Liver (tissue), 8 donors: ENCODE measurements at regions not wholly inside any gene's neighbourhood (a gene's known extent, or its start where the extent isn't known, plus 50 kb on each side); places are given as distances from the start of the nearest gene placed in this dataset.

ENCODE experiments used
- DNase-seq: peaks from one replicate; pipeline ENCODE4 v3.0.0-alpha.2; 2017; ENCODE audit warnings: low spot score
- H3K27ac ChIP-seq, 2 donors: one replicate each; pipeline ENCODE4 v1.7.0; 2013; ENCODE audit warnings: inconsistent platforms in 2 of 2, low read length in 2 of 2, control low read depth in 1 of 2, low read depth in 1 of 2, mild to moderate bottlenecking in 1 of 2
- H3K27me3 ChIP-seq, 4 donors: one replicate each; pipeline versions ENCODE4 v1.6.1 to v1.7.0; 2013; ENCODE audit warnings: low read length in 3 of 4, inconsistent platforms in 1 of 4, mild to moderate bottlenecking in 1 of 4, moderate library complexity in 1 of 4; ENCODE audit not compliant: control insufficient read depth in 4 of 4, insufficient read depth in 4 of 4
- H3K36me3 ChIP-seq, 4 donors: one replicate each; pipeline versions ENCODE4 v1.6.1 to v1.7.0; 2013; ENCODE audit warnings: low read length in 3 of 4, mild to moderate bottlenecking in 3 of 4, low read depth in 1 of 4, moderate library complexity in 1 of 4; ENCODE audit not compliant: control insufficient read depth in 4 of 4, insufficient read depth in 3 of 4
- H3K4me1 ChIP-seq, 4 donors: one replicate each; pipeline versions ENCODE4 v1.6.1 to v1.7.0; 2013; ENCODE audit warnings: low read length in 3 of 4, mild to moderate bottlenecking in 3 of 4, moderate library complexity in 1 of 4; ENCODE audit not compliant: control insufficient read depth in 4 of 4, insufficient read depth in 4 of 4
- H3K4me3 ChIP-seq, 3 donors: one replicate each; pipeline versions ENCODE4 v1.6.1 to v1.7.0; 2013; ENCODE audit warnings: low read length in 3 of 3, control low read depth in 1 of 3, low read depth in 1 of 3, mild to moderate bottlenecking in 1 of 3
- H3K9ac ChIP-seq, 2 donors: one replicate each; pipeline ENCODE4 v1.7.0; 2013; ENCODE audit warnings: low read length in 2 of 2, mild to moderate bottlenecking in 2 of 2, moderate library complexity in 2 of 2, control low read depth in 1 of 2, low read depth in 1 of 2
- H3K9me3 ChIP-seq, 4 donors: one replicate each; pipeline versions ENCODE4 v1.6.1 to v1.7.0; 2013; ENCODE audit warnings: low read length in 3 of 4; ENCODE audit not compliant: control insufficient read depth in 4 of 4
- EGR1 ChIP-seq, 2 donors: IDR thresholded peaks; 2 replicates each; pipeline ENCODE4 v1.6.1; 2016 to 2018; ENCODE audit warnings: antibody characterized with exemption in 2 of 2, low read depth in 2 of 2
- FOXA1 ChIP-seq: IDR thresholded peaks from 2 replicates; pipeline ENCODE4 v1.6.1; 2016; ENCODE audit warnings: antibody characterized with exemption
- FOXA2 ChIP-seq: IDR thresholded peaks from 2 replicates; pipeline ENCODE4 v1.6.1; 2016; ENCODE audit warnings: antibody characterized with exemption
- GABPA ChIP-seq, 2 donors: IDR thresholded peaks in 1 of 2; conservative IDR thresholded peaks in 1 of 2; 2 replicates each; pipeline ENCODE4 v1.6.1; 2016; ENCODE audit warnings: antibody characterized with exemption in 2 of 2, mild to moderate bottlenecking in 1 of 2, moderate library complexity in 1 of 2
- HNF4A ChIP-seq, 2 donors: conservative IDR thresholded peaks; 2 replicates each; pipeline ENCODE4 v1.6.1; 2016; ENCODE audit warnings: antibody characterized with exemption in 2 of 2, mild to moderate bottlenecking in 2 of 2
- HNF4G ChIP-seq: IDR thresholded peaks from 2 replicates; pipeline ENCODE4 v1.6.1; 2016; ENCODE audit warnings: antibody characterized with exemption
- JUND ChIP-seq, 2 donors: IDR thresholded peaks; 2 replicates each; pipeline ENCODE4 v1.6.1; 2016; ENCODE audit warnings: antibody characterized with exemption in 2 of 2
- RAD21 ChIP-seq, 2 donors: IDR thresholded peaks; 2 replicates each; pipeline ENCODE4 v1.6.1; 2016; ENCODE audit warnings: antibody characterized with exemption in 2 of 2, mild to moderate bottlenecking in 2 of 2
- RXRA ChIP-seq, 2 donors: IDR thresholded peaks; 2 replicates each; pipeline ENCODE4 v1.6.1; 2017 to 2018; ENCODE audit warnings: antibody characterized with exemption in 2 of 2, mild to moderate bottlenecking in 1 of 2
- SP1 ChIP-seq: IDR thresholded peaks from 2 replicates; pipeline ENCODE4 v1.6.1; 2018; ENCODE audit warnings: antibody characterized with exemption, mild to moderate bottlenecking
- YY1 ChIP-seq: IDR thresholded peaks from 2 replicates; pipeline ENCODE4 v1.6.1; 2016; ENCODE audit warnings: antibody characterized with exemption, mild to moderate bottlenecking
- WGBS: extraction: QIAGEN DNeasy Blood & Tissue Kit; methylation state at CpG from one replicate; pipeline ENCODE4 v1.1.7; 2013; 5-methylcytosine and 5-hydroxymethylcytosine counted together
- TF ChIP-seq, protein P1 (sequence below): IDR thresholded peaks from 2 replicates; pipeline ENCODE4 v1.6.1; 2016; ENCODE audit warnings: antibody characterized with exemption
- TF ChIP-seq, protein P2 (sequence below): IDR thresholded peaks from 2 replicates; pipeline ENCODE4 v1.6.1; 2016; ENCODE audit warnings: antibody characterized with exemption
- TF ChIP-seq, protein P3 (sequence below): fragments of 150-350 bp; IDR thresholded peaks from 2 replicates; pipeline ENCODE4 v1.5.1; 2017; ENCODE audit warnings: improper control_type of control experiment, low read depth, low read length; ENCODE audit not compliant: missing input control
- donor health status: healthy.
- donor health status: healthy.
- donor health status: healthy.
- donor health status: healthy.
- donor health status: healthy.

DNA sequence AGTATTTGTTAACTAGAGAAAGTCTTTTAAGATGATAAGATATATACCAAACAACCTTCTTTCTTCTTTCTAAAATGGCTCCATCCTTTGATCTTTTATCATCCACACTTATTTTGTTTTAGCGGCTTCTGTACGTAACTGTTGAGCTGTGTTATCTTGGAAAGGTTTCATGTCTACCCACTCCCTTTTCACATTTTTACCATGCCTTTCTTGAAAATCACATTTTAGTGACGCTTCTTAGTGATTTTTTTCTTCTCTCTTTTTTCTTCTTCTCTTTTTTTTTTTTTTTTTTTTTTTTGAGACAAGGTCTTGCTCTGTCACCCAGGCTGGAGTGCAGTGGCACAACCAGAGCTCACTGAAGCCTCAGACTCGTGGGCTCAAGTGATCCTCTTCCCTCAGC lies 135.1 kb downstream of the CHIC2 start:
- H3K9me3 ChIP-seq: no peaks in the 10 kb centered on the region
- no peak overlapping the region for H3K27ac ChIP-seq
- TF ChIP-seq FOXA1: no peak
- no peak for TF ChIP-seq HNF4A (conservative IDR thresholded peaks at IDR 0.05)
- no peaks in the 10 kb centered on the region for H3K27me3 ChIP-seq
- H3K4me3 ChIP-seq: no peak overlapping the region
- no peak for DNase-seq
- no peak overlapping the region for H3K9ac ChIP-seq
- 83% methylated on average over 4 of the region's 4 CpGs for WGBS
- peaks cover 0 to 7% (median 6%) of the 10 kb centered on the region in 4 donors for H3K4me1 ChIP-seq
- H3K36me3 ChIP-seq: no peaks in the 10 kb centered on the region

DNA sequence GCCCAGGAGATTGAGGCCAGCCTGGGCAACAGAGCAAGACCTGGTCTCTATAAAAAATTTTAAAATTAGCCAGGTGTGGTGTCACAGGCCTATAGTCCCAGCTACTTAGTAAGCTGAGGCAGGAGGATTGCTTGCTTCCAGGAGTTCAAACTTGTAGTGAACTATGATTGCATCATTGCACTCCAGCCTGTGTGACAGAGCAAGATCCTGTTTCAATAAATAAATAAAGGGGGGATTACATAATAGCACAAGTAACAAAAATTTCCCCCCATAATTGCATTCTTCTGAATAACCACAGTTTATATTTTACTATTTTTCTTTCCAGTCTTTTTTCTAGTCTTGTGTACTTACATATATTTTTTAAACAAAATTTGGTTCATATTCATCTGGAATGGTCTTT lies 135.6 kb downstream of the CHIC2 start:
- Histone ChIP-seq H3K27ac (no peak overlapping the region), H3K36me3 (no peaks in the 10 kb centered on the region), H3K4me3 (no peak overlapping the region), H3K9me3 (no peaks in the 10 kb centered on the region), H3K9ac (no peak overlapping the region), H3K4me1 (peaks cover 0 to 7% (median 6%) of the 10 kb centered on the region in 4 donors), H3K27me3 (no peaks in the 10 kb centered on the region)
- no peak for DNase-seq
- peak; percentile 69 to 70 for TF ChIP-seq RXRA (IDR thresholded peaks at IDR 0.05)
- TF ChIP-seq, protein P1, sequence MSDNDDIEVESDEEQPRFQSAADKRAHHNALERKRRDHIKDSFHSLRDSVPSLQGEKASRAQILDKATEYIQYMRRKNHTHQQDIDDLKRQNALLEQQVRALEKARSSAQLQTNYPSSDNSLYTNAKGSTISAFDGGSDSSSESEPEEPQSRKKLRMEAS: no peak
- peak; percentile 46 to 54 for TF ChIP-seq HNF4A (conservative IDR thresholded peaks at IDR 0.05)
- peak in 1 of 2 donors; percentile 17 for TF ChIP-seq GABPA (IDR thresholded peaks at IDR 0.05 in 1 of 2, conservative IDR thresholded peaks at IDR 0.05 in 1 of 2)
- no peak for TF ChIP-seq HNF4G
- TF ChIP-seq FOXA2: peak; percentile 57
- TF ChIP-seq, protein P2, sequence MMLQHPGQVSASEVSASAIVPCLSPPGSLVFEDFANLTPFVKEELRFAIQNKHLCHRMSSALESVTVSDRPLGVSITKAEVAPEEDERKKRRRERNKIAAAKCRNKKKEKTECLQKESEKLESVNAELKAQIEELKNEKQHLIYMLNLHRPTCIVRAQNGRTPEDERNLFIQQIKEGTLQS: peak; percentile 78
- TF ChIP-seq JUND (IDR thresholded peaks at IDR 0.05): peak in 1 of 2 donors; percentile 45
- peak; percentile 29 to 35 for TF ChIP-seq RAD21 (IDR thresholded peaks at IDR 0.05)
- TF ChIP-seq YY1: no peak

DNA sequence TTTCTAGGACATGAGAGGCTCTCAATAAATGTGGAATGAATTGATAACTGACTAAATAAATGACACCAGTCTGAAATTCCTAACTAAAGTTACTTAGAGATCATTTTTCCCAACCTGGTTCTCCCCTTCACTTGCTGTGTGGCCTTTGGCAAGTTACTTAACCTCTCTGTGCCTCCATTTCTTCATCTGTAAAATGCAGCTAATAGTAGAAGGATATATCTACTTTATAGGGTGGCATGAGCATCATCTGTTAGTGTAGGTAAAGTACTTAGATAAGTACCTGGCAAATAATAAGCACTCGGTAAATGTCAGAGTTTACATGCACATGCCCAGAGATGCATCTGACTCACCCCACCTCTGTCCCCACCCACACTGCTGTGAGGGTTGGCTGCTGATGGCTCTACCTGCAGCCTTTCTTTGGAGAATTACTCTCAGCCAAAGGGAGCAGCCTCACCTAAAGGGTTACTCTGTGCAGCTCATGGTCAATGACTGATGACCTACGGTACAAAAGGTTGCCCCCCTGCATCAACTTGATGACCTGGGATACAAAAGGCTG lies 139.3 kb downstream of the CHIC2 start:
- Histone ChIP-seq H3K4me1 (peaks cover 0 to 7% (median 6%) of the 10 kb centered on the region in 4 donors), H3K36me3 (no peaks in the 10 kb centered on the region), H3K4me3 (no peak overlapping the region), H3K9ac (no peak overlapping the region), H3K27ac (no peak overlapping the region), H3K9me3 (no peaks in the 10 kb centered on the region), H3K27me3 (no peaks in the 10 kb centered on the region)
- WGBS: 75% methylated on average over 2 of the region's 2 CpGs
- TF ChIP-seq, protein P3, sequence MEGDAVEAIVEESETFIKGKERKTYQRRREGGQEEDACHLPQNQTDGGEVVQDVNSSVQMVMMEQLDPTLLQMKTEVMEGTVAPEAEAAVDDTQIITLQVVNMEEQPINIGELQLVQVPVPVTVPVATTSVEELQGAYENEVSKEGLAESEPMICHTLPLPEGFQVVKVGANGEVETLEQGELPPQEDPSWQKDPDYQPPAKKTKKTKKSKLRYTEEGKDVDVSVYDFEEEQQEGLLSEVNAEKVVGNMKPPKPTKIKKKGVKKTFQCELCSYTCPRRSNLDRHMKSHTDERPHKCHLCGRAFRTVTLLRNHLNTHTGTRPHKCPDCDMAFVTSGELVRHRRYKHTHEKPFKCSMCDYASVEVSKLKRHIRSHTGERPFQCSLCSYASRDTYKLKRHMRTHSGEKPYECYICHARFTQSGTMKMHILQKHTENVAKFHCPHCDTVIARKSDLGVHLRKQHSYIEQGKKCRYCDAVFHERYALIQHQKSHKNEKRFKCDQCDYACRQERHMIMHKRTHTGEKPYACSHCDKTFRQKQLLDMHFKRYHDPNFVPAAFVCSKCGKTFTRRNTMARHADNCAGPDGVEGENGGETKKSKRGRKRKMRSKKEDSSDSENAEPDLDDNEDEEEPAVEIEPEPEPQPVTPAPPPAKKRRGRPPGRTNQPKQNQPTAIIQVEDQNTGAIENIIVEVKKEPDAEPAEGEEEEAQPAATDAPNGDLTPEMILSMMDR: no peak
- TF ChIP-seq HNF4G: no peak
- peak in 1 of 2 donors; percentile 37 for TF ChIP-seq HNF4A (conservative IDR thresholded peaks at IDR 0.05)
- TF ChIP-seq YY1: no peak
- no peak for TF ChIP-seq EGR1 (IDR thresholded peaks at IDR 0.05; ENCODE audit: low read depth in 2 of 2)
- TF ChIP-seq FOXA1: no peak
- TF ChIP-seq SP1: no peak
- TF ChIP-seq, protein P1: no peak
- no peak for TF ChIP-seq JUND (IDR thresholded peaks at IDR 0.05)
- no peak for DNase-seq
